ENCODE measurements at regions not wholly inside any gene's neighbourhood (a gene's known extent, or its start where the extent isn't known, plus 50 kb on each side); places are given as distances from the start of the nearest gene placed in this dataset.

DNA sequence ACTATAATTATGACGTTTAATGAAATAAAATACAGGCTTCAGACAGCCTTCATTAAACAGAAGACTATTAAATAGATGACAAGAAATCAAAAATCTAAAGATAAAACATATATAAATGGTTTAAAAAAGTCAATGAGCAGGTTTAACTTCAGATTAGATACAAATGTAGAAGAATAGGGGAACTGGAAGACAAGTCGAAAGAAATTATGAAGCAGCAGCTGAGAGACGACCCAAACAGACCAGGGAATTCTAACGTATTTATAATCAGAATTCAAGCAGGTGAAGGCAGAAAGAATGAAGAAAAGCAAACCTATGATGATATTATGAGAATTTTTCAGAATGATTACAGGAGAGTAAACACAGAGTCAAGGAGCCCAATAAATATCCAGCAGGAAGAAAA lies 235.1 kb upstream of the XYLT1 start:
- TF ChIP-seq, protein P1, sequence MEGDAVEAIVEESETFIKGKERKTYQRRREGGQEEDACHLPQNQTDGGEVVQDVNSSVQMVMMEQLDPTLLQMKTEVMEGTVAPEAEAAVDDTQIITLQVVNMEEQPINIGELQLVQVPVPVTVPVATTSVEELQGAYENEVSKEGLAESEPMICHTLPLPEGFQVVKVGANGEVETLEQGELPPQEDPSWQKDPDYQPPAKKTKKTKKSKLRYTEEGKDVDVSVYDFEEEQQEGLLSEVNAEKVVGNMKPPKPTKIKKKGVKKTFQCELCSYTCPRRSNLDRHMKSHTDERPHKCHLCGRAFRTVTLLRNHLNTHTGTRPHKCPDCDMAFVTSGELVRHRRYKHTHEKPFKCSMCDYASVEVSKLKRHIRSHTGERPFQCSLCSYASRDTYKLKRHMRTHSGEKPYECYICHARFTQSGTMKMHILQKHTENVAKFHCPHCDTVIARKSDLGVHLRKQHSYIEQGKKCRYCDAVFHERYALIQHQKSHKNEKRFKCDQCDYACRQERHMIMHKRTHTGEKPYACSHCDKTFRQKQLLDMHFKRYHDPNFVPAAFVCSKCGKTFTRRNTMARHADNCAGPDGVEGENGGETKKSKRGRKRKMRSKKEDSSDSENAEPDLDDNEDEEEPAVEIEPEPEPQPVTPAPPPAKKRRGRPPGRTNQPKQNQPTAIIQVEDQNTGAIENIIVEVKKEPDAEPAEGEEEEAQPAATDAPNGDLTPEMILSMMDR (IDR thresholded peaks at IDR 0.05) = no peak
- no peak for TF ChIP-seq POLR2A (IDR thresholded peaks at IDR 0.05)
- TF ChIP-seq POLR2AphosphoS5 (IDR thresholded peaks at IDR 0.05) = no peak

Measured in breast epithelium (tissue), 3 donors.